ENCODE measurements at regions not wholly inside any gene's neighbourhood (a gene's known extent, or its start where the extent isn't known, plus 50 kb on each side); places are given as distances from the start of the nearest gene placed in this dataset.
A peak's percentile ranks its signal among the peaks of the same experiment; 100 is the strongest.

DNA sequence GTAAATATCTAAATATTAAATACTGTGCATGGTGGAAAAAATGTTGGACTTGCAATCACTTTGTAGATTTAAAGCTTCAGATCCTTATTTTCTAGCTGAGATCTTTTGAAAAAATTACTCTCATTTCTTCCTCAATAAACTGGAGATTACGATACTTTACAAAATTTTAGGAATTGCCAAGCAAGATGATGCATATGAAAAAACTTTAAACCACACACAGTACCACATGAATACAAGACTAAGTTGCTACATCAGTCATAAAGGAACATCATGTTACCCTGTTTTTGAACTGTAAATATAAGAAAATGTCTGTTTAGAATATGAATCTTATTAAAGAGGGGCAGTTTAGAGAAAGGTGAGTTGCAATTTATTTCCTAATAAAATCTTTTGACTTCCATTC, 703.6 kb upstream of the NUDT12 start:
- H3K4me1 ChIP-seq = no peaks in the 10 kb centered on the region
- H3K4me3 ChIP-seq = no peak overlapping the region
- intact Hi-C loops (cut with DNase I) = no loop called here
- no peaks in the 10 kb centered on the region for H3K27me3 ChIP-seq
- no peaks in the 10 kb centered on the region for H3K9me3 ChIP-seq
- no peak overlapping the region for H3K27ac ChIP-seq
- DNase-seq (ENCODE audit: low spot score in 2 of 2) = no peak
- H3K36me3 ChIP-seq = no peaks in the 10 kb centered on the region
- TF ChIP-seq, protein P1, sequence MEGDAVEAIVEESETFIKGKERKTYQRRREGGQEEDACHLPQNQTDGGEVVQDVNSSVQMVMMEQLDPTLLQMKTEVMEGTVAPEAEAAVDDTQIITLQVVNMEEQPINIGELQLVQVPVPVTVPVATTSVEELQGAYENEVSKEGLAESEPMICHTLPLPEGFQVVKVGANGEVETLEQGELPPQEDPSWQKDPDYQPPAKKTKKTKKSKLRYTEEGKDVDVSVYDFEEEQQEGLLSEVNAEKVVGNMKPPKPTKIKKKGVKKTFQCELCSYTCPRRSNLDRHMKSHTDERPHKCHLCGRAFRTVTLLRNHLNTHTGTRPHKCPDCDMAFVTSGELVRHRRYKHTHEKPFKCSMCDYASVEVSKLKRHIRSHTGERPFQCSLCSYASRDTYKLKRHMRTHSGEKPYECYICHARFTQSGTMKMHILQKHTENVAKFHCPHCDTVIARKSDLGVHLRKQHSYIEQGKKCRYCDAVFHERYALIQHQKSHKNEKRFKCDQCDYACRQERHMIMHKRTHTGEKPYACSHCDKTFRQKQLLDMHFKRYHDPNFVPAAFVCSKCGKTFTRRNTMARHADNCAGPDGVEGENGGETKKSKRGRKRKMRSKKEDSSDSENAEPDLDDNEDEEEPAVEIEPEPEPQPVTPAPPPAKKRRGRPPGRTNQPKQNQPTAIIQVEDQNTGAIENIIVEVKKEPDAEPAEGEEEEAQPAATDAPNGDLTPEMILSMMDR (IDR thresholded peaks at IDR 0.05) = no peak

DNA sequence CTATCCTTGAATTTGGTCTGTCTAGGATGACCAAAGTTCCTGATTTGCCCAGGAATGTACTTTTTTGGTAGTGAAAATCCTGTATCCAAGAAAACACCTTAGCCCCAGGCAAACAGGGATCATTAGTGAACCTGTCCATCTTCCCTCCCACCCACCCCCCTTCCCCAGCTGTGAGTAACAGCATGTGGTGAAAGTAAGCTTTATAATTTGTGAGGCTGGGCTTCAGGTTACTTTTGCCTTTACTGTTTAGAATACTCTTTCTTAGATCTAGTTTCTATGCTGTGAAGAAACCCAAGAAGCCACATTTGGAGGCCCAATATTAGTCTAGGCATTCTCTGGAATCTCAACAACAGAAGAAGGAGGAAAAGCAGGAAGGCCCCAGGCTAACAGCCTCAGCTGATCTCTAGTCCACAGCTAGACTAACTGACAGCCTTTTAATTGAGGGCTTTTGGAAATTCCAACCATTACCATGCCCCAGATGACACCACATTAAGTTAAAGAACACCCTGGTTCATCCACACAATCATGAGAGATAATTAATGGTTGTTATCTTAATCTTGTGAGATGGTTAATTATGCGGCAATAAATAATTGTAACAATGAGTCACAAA, 703.0 kb upstream of the NUDT12 start:
- no peaks in the 10 kb centered on the region for H3K27me3 ChIP-seq
- H3K9me3 ChIP-seq = no peaks in the 10 kb centered on the region
- DNase-seq (ENCODE audit: low spot score in 2 of 2) = no peak
- H3K27ac ChIP-seq = no peak overlapping the region
- H3K4me3 ChIP-seq = no peak overlapping the region
- no peaks in the 10 kb centered on the region for H3K4me1 ChIP-seq
- TF ChIP-seq, protein P1 (IDR thresholded peaks at IDR 0.05) = no peak
- intact Hi-C loops (cut with DNase I) = no loop called here
- no peaks in the 10 kb centered on the region for H3K36me3 ChIP-seq

DNA sequence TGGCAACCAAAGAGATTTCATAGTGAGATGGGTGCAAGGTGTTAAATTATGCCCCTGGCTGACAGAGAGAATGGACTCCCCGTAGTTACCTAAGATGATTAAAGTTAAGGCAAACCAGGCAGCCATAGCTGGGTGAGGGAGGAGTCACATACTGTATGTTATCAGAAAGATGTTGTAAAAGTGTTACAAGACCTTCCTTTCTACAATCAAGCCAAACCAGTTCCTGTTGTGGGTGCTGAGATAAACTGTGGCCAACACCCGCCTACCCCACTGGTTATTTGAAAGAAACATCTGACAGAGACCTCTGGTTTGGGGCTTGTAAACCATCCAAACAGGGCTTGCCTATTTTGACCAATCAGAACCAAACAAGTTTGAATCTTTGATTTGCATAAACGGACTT, 684.7 kb upstream of the NUDT12 start:
- no peak overlapping the region for H3K27ac ChIP-seq
- intact Hi-C loops (cut with DNase I) = no loop called here
- H3K27me3 ChIP-seq = no peaks in the 10 kb centered on the region
- H3K9me3 ChIP-seq = no peaks in the 10 kb centered on the region
- no peak overlapping the region for H3K4me3 ChIP-seq
- TF ChIP-seq, protein P1 (IDR thresholded peaks at IDR 0.05) = no peak
- no peaks in the 10 kb centered on the region for H3K36me3 ChIP-seq
- no peak for DNase-seq (ENCODE audit: low spot score in 2 of 2)
- no peaks in the 10 kb centered on the region for H3K4me1 ChIP-seq

DNA sequence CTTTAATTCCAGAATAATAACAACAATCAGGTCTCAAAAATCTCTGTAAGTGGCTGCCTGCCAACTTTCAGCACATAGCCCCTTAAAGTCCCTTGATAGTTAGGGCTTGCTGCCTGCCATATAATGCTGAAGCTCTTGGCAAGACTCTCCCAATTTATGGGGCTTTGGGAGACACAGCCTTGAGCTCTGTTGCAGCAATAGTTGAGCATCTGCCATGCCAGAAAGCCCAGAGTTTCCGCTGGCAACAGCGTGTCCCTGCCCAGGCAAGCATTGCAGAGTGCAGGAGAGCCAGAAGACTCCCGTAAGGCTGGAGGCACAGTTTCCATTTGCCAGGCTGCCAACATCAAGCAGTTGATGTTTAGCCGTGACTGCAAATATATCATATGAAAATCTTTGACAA, 678.5 kb upstream of the NUDT12 start:
- H3K4me3 ChIP-seq = peak overlapping the region in 1 of 2 donors; percentile 22
- no peaks in the 10 kb centered on the region for H3K27me3 ChIP-seq
- H3K36me3 ChIP-seq = no peaks in the 10 kb centered on the region
- no peaks in the 10 kb centered on the region for H3K9me3 ChIP-seq
- H3K27ac ChIP-seq = peak overlapping the region in 1 of 2 donors; percentile 27
- TF ChIP-seq, protein P1 (IDR thresholded peaks at IDR 0.05) = no peak
- no peak for DNase-seq (ENCODE audit: low spot score in 2 of 2)
- intact Hi-C loops (cut with DNase I) = no loop called here
- peaks cover 0 to 3% of the 10 kb centered on the region in 2 donors for H3K4me1 ChIP-seq

DNA sequence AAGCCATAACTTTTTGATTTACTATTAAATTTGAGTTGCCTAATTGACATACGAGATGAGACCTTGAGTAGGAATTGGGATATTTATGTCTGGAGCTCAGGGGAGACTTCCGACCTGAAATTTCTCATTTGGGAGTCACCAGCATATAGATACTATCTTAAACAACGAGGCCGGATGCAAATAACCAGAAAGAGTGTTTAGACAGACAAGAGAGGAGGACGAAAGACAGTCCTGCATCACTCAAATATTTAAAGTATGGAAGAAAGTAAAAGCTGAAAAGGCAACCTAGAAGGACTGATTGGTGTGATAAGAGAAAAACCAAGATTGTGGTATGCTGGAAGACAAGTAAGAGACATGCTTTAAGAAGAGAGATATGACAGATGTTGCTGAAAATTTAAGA, 675.0 kb upstream of the NUDT12 start:
- Histone ChIP-seq H3K4me1 (peaks cover 0 to 3% of the 10 kb centered on the region in 2 donors), H3K36me3 (no peaks in the 10 kb centered on the region), H3K27me3 (no peaks in the 10 kb centered on the region), H3K27ac (no peak overlapping the region), H3K4me3 (no peak overlapping the region), H3K9me3 (no peaks in the 10 kb centered on the region)
- DNase-seq (ENCODE audit: low spot score in 2 of 2) = no peak
- intact Hi-C loops (cut with DNase I) = no loop called here
- TF ChIP-seq, protein P1 (IDR thresholded peaks at IDR 0.05) = no peak

Measured in ascending aorta (tissue), 2 donors.